GM21619 (cell line): ENCODE measurements at regions not wholly inside any gene's neighbourhood (a gene's known extent, or its start where the extent isn't known, plus 50 kb on each side); places are given as distances from the start of the nearest gene placed in this dataset.

Source experiments
- ATAC-seq: cut with Tn5 transposase; IDR thresholded peaks from one replicate; pipeline ENCODE4 v1.9.1; 2021; ENCODE audit not compliant: unreplicated experiment

DNA sequence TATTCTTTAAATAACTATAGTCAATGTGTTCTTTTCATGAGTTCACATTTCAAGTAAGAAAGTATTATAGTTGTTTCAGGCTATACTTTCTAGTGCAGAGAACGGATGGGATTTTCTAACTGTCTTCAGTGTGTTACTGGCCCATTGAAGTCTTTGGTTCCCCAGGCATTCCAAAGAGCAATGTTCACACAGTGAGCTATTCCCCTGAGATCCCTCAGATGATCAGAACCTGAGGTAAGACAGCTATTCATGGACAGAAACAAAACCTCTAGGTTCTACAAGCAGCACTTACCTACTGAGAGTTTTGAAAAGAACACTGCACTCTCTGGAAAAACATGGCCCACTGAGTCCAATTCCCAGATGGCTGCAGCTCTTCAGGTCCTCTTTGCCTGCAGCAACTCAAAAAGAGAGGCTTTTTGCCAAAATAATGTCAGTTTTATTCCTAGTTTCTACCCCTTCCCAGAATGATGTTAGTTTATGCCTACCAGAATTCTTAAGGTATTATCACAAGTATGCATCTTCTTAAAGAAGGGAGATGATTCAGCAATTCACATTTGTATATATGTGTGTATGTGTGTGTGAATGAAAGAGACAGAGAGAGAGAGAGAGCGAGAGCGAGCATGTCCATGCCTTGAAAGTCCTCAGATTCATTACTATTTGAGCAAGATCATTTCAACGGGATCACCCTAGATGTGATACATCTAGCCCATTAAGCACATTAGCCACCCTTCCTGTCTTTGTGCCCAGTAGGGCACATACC is 146.1 kb downstream of the PDHA2 start:
- ATAC-seq, result no peak

- ATAC-seq, result no peak
Measured at GRCh38 chr4:95987851-95988250, 148.0 kb downstream of the PDHA2 start.

DNA sequence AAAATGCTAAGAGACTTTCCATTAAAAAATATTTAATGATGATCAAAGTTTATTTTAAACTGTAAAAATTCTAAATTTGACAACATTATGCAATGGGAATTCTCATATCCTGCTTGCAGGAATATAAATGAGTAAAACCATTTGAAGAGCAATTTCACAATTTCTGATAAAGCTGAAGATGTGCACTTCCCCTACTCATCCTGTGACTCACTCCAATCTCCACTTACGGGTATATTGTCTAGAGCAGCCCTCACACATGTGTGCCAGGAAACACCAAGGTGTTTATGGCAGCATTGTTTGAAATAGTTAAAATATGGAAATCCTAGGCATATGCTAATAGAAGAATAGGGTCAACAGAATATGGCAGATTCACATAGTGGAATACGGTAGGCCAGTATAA is 158.4 kb downstream of the PDHA2 start:
- ATAC-seq, result no peak

DNA sequence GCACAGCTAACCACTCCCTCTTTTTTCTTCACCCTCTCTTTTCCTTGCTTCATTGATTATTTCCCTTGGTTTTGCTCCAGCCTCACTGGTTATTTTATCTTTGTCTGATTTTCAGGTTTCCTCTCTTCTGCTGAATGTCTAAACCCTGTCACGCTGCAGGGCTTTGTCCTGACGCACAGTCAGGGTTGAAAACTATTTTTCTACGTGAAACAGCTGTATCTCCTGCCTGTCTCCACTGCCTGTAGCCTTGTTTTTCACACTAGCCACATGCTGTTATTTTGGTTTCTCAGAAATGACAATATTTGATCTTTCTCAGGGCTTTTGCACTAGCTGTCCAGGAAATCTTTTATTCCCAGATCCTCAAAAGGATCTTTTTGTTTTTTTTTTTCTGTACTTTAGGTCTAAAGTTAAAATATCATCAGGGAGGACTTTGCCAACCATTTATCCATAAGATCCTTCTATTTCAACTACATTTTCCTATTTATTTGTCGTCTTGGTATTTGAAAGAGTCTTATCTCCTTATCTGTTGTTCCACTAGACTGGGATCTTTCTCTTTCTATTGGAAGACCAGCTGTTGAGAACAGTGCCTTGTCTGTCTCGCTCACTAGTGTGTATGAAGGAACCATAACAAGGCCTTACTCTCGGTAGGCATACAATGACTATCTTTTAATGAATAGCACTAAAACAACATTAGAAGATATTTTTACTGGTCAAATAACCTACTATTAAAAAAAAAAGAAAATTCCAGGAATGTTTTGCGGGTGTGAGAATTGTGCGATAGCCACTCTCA is 164.3 kb downstream of the PDHA2 start:
- no peak for ATAC-seq

DNA sequence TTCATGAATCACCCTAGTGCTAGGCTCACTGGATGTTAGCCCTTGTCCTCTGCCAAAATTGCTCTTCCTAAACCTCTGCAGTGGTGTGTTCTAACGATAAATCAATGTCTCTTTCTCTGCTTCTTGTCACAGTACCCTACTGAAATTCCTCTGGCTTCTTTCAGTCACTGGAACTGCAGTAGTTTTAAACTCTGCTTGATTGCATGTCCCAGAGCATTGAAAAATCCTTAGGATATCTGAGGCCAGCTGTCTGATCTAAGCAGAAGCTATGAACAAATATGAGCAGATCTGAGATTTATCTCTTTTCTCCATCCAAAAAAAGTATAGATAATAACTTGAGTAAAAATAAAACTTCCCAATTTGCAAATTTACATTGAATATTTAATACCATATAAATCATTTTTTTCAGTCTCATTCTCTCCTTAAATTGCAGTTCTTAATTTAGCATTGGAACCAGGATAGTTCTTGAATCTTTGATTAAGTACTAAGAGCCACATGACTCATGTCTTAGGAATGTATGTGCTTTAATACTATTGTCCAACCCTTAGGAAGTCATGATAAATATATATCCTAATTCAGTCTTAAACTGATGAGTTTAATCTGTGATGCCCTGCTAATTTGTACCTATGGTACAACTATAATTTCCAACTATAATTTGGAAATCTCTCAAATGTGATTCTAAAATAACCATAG is 169.7 kb downstream of the PDHA2 start:
- no peak for ATAC-seq

DNA sequence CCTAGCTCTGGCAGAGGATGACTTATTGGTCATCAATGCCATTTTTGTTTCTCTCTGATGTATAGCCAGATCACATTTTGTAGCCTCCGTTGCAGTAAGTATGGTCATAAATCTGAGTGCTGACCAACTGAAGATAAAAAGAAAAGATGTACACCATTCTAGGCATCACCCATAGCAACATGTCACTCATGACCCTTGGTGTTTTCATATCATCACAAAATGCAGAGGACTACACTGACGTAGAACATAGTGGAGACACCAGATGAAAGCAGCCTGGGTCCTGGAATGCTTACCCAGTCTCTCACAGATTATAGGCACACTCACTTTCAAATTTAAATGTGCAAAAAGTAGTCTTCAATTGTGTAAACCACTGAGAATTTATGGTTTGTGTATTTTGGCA is 172.8 kb downstream of the PDHA2 start:
- no peak for ATAC-seq

GRCh38 chr4:96016634-96017299 is 176.9 kb downstream of the PDHA2 start:
- peak; percentile 69 for ATAC-seq

- ATAC-seq, result no peak
Measured at GRCh38 chr4:96025011-96025410, 185.1 kb downstream of the PDHA2 start.

- ATAC-seq, result no peak
Measured at GRCh38 chr4:96035727-96036126, 195.8 kb downstream of the PDHA2 start.

GRCh38 chr4:96036781-96037180 is 196.9 kb downstream of the PDHA2 start:
- no peak for ATAC-seq

- ATAC-seq, result no peak
Measured at GRCh38 chr4:96037705-96038104, 197.8 kb downstream of the PDHA2 start.

DNA sequence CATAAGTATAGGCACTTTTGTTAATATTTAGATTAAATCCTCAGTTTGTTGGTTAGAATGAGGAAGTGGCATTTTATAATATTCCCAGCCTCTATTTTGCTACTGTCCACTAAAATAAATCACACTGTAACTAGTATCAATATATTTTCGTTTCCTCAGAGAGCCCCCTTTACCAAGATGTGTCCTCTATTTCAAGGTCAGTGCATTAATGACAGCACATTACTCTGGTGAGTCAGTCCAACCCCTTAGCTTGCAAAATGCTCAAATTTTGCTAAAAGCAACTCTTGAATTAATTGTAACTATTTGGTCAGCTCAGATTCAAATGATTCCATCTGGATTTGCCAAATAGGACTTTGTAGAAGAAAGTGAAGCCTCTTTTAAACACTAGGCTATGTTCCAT is 199.3 kb downstream of the PDHA2 start:
- ATAC-seq, result no peak

- no peak for ATAC-seq
Measured at GRCh38 chr4:96039803-96040436, 200.0 kb downstream of the PDHA2 start.

DNA sequence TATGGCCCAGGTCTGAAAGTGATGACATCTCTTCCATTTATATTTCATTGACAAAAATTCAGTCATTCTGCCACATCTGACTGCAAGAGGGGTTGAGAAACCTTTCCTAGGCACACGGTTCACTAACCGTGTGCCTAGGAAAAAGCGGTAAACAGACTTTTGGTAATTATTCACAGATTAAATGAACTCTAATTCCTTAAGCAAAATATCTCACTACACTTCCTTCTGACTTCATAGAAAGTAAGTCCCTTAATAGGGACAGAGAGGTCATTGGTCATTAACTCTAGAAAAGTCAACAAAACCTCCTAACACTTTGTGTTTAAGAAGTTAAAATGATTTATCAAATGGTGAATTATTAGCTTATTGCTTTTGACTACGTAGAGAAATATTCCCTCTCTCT is 205.1 kb downstream of the PDHA2 start:
- no peak for ATAC-seq

- ATAC-seq, result no peak
Measured at GRCh38 chr4:96052827-96053226, 212.9 kb downstream of the PDHA2 start.

GRCh38 chr4:96056346-96056934 is 216.5 kb downstream of the PDHA2 start:
- ATAC-seq, result no peak

GRCh38 chr4:96063639-96064038 is 223.7 kb downstream of the PDHA2 start:
- no peak for ATAC-seq

DNA sequence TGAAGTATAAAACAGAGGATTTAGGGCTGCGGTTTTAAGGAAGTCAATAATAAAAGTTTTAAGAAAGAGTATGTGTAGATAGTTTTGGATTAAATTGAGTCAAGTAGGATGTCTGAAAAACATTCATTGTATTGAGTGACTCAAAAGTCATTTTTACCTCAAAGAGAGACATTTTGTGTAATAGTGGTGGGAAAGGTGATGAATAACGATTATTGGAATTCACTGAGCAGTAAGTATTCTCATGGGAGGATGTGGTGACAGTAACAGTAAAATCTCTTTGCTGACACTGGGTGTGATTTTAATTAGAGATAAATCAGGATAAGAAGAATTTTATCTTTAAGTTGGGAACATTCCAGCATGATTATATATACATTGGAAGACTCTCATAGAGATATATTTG is 233.6 kb downstream of the PDHA2 start:
- no peak for ATAC-seq

DNA sequence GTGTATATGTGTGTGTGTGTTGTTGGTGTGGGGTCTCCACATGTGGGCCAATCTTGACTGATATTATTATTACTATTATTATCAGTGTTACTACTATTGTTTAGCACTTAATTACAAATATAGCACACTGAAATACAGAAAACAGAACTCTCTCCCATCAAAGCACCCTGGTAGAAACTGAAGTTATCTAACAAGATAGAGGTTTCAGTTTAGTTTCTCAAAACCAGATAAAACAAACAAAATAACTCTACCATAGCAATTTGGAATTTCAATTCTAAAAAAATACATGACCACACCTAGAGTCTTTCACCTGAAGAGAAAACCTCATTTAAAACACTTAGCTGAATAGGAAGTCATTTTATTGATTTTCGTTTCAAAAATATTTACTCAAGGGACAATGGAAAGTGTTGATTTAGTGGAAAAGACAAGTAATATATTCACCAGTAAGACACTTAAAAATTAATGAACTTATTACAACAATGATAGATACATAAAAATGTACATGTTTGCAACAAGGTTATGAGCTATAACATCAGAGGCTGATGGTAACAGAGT is 252.3 kb downstream of the PDHA2 start:
- peak; percentile 42 for ATAC-seq

GRCh38 chr4:96093057-96093456 is 253.2 kb downstream of the PDHA2 start:
- no peak for ATAC-seq
